WERI-Rb-1 (cell line): ENCODE measurements at regions not wholly inside any gene's neighbourhood (a gene's known extent, or its start where the extent isn't known, plus 50 kb on each side); places are given as distances from the start of the nearest gene placed in this dataset.

Experiments used
- DNase-seq: peaks from one replicate; pipeline ENCODE4 v3.0.0-alpha.2; 2020
- H3K27ac ChIP-seq: fragments of 250-450 bp; sonication (Bioruptor Pico); 2 replicates; pipeline ENCODE4 v1.5.1; 2020; ENCODE audit warnings: mild to moderate bottlenecking, moderate library complexity
- H3K27me3 ChIP-seq: fragments of 250-450 bp; sonication (Bioruptor Pico); 2 replicates; pipeline ENCODE4 v1.5.1; 2021; ENCODE audit warnings: mild to moderate bottlenecking, low read depth, moderate library complexity; ENCODE audit not compliant: insufficient read depth, severe bottlenecking
- H3K36me3 ChIP-seq: fragments of 250-450 bp; sonication (Bioruptor Pico); 2 replicates; pipeline ENCODE4 v1.5.1; 2020; ENCODE audit warnings: mild to moderate bottlenecking, moderate library complexity
- H3K4me3 ChIP-seq: 2 replicates; pipeline ENCODE4 v1.5.1; 2011; ENCODE audit warnings: low read depth, mild to moderate bottlenecking, control low read depth, low read length
- H3K9me3 ChIP-seq: fragments of 250-450 bp; sonication (Bioruptor Pico); 2 replicates; pipeline ENCODE4 v1.5.1; 2021; ENCODE audit warnings: mild to moderate bottlenecking, moderate library complexity; ENCODE audit not compliant: severe bottlenecking
- CTCF ChIP-seq: IDR thresholded peaks from 2 replicates; pipeline ENCODE4 v1.5.1; 2011; ENCODE audit warnings: low read depth, mild to moderate bottlenecking, control low read depth, inconsistent platforms, low read length

- no peak for TF ChIP-seq CTCF
- Histone ChIP-seq H3K27ac (no peak overlapping the region), H3K36me3 (no peaks in the 10 kb centered on the region), H3K4me3 (no peak overlapping the region), H3K27me3 (no peaks in the 10 kb centered on the region), H3K9me3 (no peaks in the 10 kb centered on the region)
- DNase-seq, result no peak
These were observed 2023.6 kb upstream of the CDH6 start for GRCh38 chr5:29169886-29170285.

- H3K27me3 ChIP-seq, result no peaks in the 10 kb centered on the region
- no peak overlapping the region; the same call in 1 of the 2 replicates for H3K27ac ChIP-seq
- no peaks in the 10 kb centered on the region for H3K36me3 ChIP-seq
- H3K4me3 ChIP-seq, result no peak overlapping the region
- TF ChIP-seq CTCF, result no peak
- H3K9me3 ChIP-seq, result no peaks in the 10 kb centered on the region
- DNase-seq, result no peak
These were observed 2031.2 kb upstream of the CDH6 start for GRCh38 chr5:29162297-29162696.

- TF ChIP-seq CTCF, result no peak
- Histone ChIP-seq H3K27me3 (no peaks in the 10 kb centered on the region), H3K27ac (peak overlapping the region; percentile 12; the same call in 1 of the 2 replicates), H3K36me3 (no peaks in the 10 kb centered on the region), H3K4me3 (no peak overlapping the region), H3K9me3 (no peaks in the 10 kb centered on the region)
- DNase-seq, result no peak
These were observed 2031.8 kb upstream of the CDH6 start for GRCh38 chr5:29161399-29162291.

- no peaks in the 10 kb centered on the region for H3K27me3 ChIP-seq
- H3K27ac ChIP-seq, result no peak overlapping the region
These were observed 2035.5 kb upstream of the CDH6 start for GRCh38 chr5:29157975-29158374.

DNA sequence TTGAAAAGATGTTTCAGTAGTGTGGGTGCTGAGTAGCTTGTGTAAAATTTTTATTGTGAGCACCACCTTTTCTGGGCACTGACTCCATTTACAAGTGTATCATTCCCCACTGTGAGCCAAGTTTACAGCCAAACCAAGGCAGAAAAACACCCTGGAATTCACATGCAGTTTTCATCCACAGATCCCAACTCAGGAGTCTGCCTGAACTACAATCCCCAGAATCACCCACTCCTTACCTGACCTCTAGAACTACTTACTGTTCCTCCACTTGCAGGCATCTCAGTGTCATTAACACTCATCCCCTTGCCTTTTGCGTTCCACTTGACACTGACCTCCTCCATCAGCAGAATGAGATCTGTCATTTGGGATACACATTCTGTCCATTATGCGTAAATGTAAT is 2042.6 kb upstream of the CDH6 start:
- H3K27ac ChIP-seq, result no peak overlapping the region
- no peak for TF ChIP-seq CTCF
- no peaks in the 10 kb centered on the region for H3K27me3 ChIP-seq
- H3K4me3 ChIP-seq, result no peak overlapping the region
- no peak for DNase-seq
- H3K9me3 ChIP-seq, result no peaks in the 10 kb centered on the region
- H3K36me3 ChIP-seq, result no peaks in the 10 kb centered on the region

More at GRCh38 chr5:29157975-29158374, 2035.5 kb upstream of the CDH6 start:
- no peak for DNase-seq
- no peaks in the 10 kb centered on the region for H3K36me3 ChIP-seq
- TF ChIP-seq CTCF, result no peak
- H3K4me3 ChIP-seq, result no peak overlapping the region
- no peaks in the 10 kb centered on the region for H3K9me3 ChIP-seq
